Mucosa of descending colon (tissue), 3 donors: ENCODE measurements at regions not wholly inside any gene's neighbourhood (a gene's known extent, or its start where the extent isn't known, plus 50 kb on each side); places are given as distances from the start of the nearest gene placed in this dataset.
"Not testable (repeated sequence)": the region's sequence is repeated elsewhere in the genome, so short reads cannot be mapped to it uniquely, and the experiment has no call there.

Experiments used
- ATAC-seq: fragments of 200-7000 bp; cut with Tn5 transposase; one replicate; pipeline ENCODE4 v1.9.1; 2020; ENCODE audit warnings: mild to moderate bottlenecking, moderate library complexity
- DNase-seq, 3 donors: peaks; one replicate each; pipeline ENCODE4 v3.0.0-alpha.2; 2020
- H3K36me3 ChIP-seq: fragments of 200-600 bp; one replicate; pipeline ENCODE4 v1.8.0; 2021; ENCODE audit warnings: low read depth, mild to moderate bottlenecking
- H3K4me1 ChIP-seq: fragments of 200-600 bp; one replicate; pipeline ENCODE4 v1.8.0; 2021; ENCODE audit warnings: low read depth, mild to moderate bottlenecking
- H3K4me3 ChIP-seq: fragments of 200-600 bp; one replicate; pipeline ENCODE4 v1.8.0; 2021; ENCODE audit warnings: mild to moderate bottlenecking
- H3K9me3 ChIP-seq: fragments of 200-600 bp; one replicate; pipeline ENCODE4 v1.8.0; 2021; ENCODE audit warnings: mild to moderate bottlenecking
- CTCF ChIP-seq: fragments of 200-600 bp; IDR thresholded peaks from one replicate; pipeline ENCODE4 v1.8.0; 2022; ENCODE audit warnings: antibody characterized with exemption, mild to moderate bottlenecking
- intact Hi-C, 2 donors: fragments of 100-400 bp; cut with DNase I in 1 of 2; cut with micrococcal nuclease in 1 of 2; formaldehyde crosslinking; loops; one replicate each; pipeline versions ENCODE4 v1.11.0 to v1.11.1; 2022; cut with DNase I, micrococcal nuclease
- donor health status: DM: no; HTN: no; CAD: no; lungs with moderate emphysema.
- donor health status: DM: no; HTN: no; CAD: no.
- donor health status: DM: no; HTN: yes; CAD: no.

GRCh38 chrX:1027680-1028079 lies 184.8 kb downstream of the CRLF2 start:
- ATAC-seq, result no peak
- Histone ChIP-seq H3K4me1 (no peaks in the 10 kb centered on the region), H3K9me3 (peaks cover 45% of the 10 kb centered on the region), H3K36me3 (no peaks in the 10 kb centered on the region), H3K4me3 (no peak overlapping the region)
- TF ChIP-seq CTCF, result no peak
- no peak for DNase-seq
- intact Hi-C loops, result no loop called here

- Histone ChIP-seq H3K4me3 (no peak overlapping the region), H3K9me3 (peaks cover 41% of the 10 kb centered on the region), H3K36me3 (no peaks in the 10 kb centered on the region), H3K4me1 (no peaks in the 10 kb centered on the region)
- no peak for DNase-seq
- intact Hi-C loops, result no loop called here
- TF ChIP-seq CTCF, result no peak
- no peak for ATAC-seq
Observed at GRCh38 chrX:1027133-1027532, 185.3 kb downstream of the CRLF2 start.

- Histone ChIP-seq H3K4me1 (no peaks in the 10 kb centered on the region), H3K4me3 (no peak overlapping the region), H3K9me3 (peaks cover 39% of the 10 kb centered on the region), H3K36me3 (no peaks in the 10 kb centered on the region)
- DNase-seq (no peak), ATAC-seq (no peak)
- TF ChIP-seq CTCF, result no peak
- intact Hi-C loops, result no loop called here
Observed at GRCh38 chrX:1026263-1027015, 186.0 kb downstream of the CRLF2 start.

DNA sequence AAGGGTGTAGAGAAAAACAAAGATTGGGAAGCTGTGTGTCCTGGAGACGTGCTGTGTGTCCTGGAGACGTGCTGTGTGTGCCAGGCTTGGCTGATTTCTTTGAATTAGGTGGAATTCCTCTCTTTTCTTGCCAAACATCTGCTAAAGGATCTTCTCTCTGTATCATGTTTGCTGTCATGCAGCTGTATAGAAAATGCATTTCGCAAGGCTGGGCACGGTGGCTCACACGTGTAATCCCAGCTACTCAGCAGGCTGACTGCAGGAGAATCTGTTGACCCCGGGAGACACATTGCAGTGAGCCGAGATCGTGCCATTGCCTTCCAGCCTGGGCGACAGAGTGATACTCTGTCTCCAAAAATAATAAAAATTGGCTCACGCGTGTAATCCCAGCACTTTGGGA lies 187.0 kb downstream of the CRLF2 start:
- H3K4me1 ChIP-seq, result no peaks in the 10 kb centered on the region
- TF ChIP-seq CTCF, result no peak
- H3K4me3 ChIP-seq, result no peak overlapping the region
- ATAC-seq (no peak), DNase-seq (no peak)
- H3K36me3 ChIP-seq, result no peaks in the 10 kb centered on the region
- H3K9me3 ChIP-seq, result peaks cover 41% of the 10 kb centered on the region
- intact Hi-C loops, result no loop called here

- intact Hi-C loops, result no loop called here
- Histone ChIP-seq H3K36me3 (no peaks in the 10 kb centered on the region), H3K4me1 (no peaks in the 10 kb centered on the region), H3K9me3 (peaks cover 29% of the 10 kb centered on the region), H3K4me3 (no peak overlapping the region)
- ATAC-seq, result no peak
- no peak for TF ChIP-seq CTCF
- DNase-seq, result no peak
Observed at GRCh38 chrX:1023676-1024075, 188.8 kb downstream of the CRLF2 start.

DNA sequence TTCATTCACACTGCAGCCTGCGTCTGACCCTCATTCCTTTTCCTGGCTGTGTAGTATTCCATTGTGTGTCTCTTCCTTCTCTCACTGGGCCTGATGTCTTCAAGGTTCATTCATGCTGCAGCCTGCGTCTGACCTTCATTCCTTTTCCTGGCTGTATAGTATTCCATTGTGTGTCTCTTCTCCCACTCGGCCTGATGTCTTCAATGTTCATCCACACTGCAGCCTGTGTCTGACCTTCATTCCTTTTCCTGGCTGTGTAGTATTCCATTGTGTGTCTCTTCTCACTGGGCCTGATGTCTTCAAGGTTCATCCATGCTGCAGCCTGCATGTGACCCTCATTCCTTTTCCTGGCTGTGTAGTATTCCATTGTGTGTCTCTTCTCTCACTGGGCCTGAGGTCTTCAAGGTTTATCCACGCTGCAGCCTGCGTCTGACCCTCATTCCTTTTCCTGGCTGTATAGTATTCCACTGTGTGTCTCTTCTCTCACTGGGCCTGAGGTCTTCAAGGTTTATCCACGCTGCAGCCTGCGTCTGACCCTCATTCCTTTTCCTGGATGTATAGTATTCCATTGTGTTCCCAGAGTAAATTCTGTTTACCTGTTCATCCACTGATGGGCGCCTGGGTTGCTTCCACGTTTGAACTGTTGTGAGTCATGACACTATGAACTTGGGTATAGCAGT lies 191.0 kb downstream of the CRLF2 start:
- H3K9me3 ChIP-seq, result peaks cover 30% of the 10 kb centered on the region
- intact Hi-C loops, H3K4me3 ChIP-seq, H3K36me3 ChIP-seq, H3K4me1 ChIP-seq, ATAC-seq, DNase-seq: not testable (repeated sequence)
